Activated CD4-positive, alpha-beta T cell treated with anti-CD3 and anti-CD28 coated beads, Interleukin-2, amount 50 U/mL, for 24 hours (primary cell): ENCODE measurements at regions not wholly inside any gene's neighbourhood (a gene's known extent, or its start where the extent isn't known, plus 50 kb on each side); places are given as distances from the start of the nearest gene placed in this dataset.

ENCODE experiments used
- DNase-seq, 2 donors: peaks; one replicate each; pipeline ENCODE4 v3.0.0-alpha.2; 2020; ENCODE audit warnings: low read depth in 1 of 2, low spot score in 1 of 2

DNA sequence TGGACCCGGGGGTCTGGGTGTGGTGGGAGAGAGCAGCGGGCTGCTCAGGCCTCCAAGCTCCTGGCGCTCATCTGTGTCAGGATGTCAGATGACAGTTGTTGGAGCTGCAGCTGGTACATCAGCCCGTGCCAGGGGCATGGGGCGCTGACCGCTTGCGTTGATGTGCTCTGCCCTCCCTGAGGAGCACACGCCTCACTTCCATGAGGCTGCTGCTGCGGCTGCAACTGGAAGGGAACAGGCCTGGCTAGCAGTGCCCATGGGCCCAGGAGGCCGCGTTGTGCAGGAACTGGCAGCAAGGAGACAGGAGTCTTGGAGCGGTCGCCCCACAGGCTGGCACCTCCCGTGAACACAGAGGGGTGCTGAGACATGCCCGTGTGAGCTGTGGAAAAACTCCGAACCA lies 361.3 kb upstream of the MKI67 start:
- DNase-seq, result no peak

DNA sequence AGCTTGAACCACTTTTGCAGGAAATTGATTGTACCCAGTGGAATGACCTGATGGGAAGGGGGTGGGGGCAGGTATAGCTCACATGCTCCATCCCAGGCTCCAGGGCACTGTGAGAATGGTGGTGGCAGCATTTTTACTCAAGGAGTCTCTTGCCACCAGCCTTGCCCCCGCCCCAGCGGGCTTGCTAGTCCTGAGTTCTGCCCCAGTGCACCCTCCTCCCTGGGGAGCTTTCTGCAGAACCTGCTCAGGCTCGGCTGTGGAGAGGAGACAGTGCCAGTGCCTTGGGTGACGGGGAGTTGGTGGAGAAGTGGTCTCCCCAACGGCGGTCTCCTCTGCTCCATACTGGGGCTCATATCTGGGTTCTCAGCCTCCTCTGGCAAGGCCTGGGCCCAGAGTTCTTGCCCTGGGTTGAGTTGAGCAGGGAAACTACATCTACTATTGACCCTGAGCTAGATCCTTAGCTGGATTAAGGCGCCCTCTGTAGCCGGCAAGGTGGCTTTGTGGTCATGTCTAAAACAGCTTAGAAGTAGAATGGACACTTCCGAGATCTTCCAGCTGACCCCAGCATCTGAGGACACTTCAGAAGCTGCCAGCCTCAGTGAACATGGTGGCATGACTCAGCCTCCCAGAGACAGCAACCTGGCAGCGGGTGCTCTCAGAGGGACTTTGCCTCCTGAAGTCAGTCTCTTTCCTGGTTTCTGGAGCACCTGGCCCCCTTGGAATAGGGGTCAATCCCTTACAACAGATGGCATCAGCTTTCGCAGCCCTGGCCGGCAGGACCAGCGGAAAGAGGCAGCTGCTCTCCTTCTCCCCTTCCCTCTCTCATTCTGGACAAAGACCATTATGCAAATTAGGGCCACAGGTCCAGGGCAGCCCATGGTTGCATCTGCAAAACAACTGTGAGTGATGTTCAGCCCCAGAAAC lies 363.4 kb upstream of the MKI67 start:
- DNase-seq, result no peak

DNA sequence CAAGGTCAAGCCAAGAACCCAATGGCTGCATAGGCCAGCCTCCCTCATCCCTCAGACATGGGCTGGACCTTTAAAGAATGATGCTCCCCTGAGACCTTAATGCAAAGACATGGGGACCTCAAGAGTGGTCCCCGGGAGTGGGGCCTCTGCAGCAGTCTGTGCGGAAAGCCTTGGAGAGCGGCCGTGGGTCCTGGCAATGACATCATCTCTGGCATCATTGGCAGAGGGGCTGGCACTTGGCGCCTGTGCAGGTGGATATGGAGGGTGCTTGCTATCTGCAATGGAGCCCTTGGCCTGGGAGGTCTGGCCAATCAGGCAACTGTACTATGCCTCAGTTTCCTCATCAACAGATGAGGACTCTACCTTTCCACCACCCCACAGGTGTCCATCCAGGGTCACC lies 365.5 kb upstream of the MKI67 start:
- no peak for DNase-seq

DNA sequence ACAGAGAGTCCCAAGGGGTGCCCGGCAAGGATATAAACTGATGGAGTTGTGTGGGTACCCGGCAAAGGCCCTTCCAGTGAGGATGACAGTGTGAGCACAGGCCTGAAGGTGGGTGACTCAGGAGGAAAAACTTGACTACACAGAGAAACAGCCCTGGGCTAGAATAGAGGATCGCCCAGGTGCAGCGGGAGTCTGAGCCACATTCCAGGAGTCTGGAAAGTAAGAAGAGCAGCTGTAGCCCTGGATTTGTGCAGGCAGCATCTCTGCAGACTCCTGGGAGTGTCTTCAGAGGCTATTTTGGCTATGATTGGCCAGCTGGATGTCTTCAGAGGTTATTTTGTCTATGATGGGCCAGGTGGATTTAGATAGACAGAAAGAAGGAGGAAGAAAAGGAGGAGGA lies 367.6 kb upstream of the MKI67 start:
- no peak for DNase-seq

DNA sequence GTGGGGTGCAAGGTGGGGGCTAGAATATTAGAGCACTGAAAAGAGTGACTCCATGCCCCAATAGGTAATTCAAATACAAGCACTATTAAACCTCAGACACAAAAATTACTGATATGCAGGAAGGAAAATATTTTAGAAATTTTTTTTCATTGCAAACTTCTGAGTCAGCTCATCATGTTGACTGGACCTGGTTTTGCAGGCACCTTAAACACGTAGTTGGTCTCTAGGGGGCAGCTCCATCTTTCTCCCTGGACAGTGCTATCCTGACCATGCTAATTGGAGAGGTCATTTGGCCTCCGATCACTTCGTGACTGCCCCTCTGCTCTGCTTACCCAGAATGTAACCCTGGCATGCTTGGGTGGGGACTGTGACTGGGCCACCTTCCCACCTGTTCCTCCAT lies 368.4 kb upstream of the MKI67 start:
- no peak for DNase-seq

DNA sequence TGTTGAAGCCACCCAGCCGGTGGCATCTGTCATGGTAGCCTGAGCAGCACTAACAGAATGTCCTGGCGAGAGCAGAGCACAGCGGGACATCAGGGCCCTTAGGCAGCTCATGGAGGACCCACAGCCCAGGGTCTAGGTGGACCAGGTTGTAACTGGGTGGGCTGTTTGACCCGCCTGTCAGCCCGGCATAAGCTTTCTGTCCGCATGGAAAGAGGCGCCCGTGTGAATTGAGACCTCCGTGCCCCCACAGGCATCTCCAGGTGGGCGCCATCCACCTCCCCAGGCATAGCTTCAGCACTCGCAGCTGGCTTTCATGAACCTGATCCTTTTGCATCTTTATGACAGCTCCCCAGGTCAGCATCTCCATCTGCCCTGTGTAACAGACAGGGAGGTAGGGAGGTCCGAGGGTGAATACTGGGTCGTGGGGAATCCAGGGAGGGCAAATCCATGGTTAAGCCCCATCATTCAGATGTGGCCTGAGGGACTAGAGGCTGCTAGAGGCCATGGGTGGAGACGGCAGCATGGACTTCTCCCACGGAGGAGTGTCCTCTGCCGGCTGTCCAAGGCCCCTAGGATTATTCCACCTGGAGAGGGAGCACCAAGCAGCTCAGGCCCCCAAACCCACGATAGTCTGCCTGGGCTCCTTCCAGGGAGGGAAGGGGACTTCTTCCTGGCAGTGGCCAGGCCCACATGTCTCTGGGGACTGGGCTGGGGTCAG lies 371.6 kb upstream of the MKI67 start:
- no peak for DNase-seq

DNA sequence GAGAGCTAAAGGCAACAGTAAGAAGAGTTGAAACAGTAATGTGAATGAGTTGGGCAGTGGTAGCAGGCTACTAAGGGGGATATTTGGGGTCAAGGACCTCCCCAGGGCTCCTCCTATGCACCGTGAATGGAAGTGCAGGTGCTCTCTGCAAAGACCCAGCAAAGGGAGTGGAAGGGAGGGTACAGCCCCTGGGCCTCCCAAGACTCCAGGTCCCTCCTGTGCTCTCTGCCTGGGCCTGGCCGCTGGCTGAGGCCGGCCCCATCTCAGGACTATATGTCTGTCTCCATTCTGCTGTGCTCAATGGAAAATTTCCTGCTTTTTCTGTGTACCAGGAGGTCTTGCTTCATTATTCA lies 372.1 kb upstream of the MKI67 start:
- no peak for DNase-seq

DNA sequence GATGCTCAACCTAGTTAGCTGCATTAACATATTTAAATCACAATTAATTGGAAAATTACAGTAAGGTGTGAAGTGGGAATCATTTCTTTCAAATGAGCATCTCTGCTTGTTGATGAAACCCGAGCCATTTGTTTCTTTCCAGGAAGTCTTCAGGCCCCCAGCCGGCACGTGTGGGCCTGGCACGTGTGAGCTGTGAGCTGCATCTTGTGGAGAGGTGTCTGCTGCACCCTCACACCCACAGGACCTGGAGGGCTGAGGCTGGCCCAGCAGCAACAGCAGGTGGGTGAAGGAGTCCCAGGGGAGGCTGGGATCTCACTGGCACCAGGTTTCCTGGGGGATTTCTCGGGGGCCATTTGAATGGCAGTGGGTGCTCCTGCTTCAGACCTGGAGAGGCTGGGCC lies 372.5 kb upstream of the MKI67 start:
- DNase-seq, result no peak

DNA sequence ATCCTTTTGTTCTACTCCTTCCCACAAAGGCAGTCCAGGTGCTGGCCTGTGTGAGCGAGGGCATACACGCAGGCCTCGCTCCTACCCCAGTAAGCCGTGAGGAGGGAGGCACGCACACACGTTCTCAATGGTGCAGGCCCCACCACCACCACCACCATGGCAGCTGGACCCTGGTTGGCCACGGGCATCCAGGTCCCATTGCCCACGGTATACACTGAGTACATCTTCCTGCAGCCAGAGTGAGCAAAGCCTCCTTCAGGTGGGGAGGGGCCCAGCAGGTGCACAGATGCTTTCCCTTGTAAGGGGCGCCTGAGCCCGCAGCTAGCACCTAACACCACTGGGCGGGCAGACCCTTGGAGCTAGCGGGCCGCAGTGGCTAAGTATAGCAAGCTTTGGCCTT lies 373.3 kb upstream of the MKI67 start:
- no peak for DNase-seq

DNA sequence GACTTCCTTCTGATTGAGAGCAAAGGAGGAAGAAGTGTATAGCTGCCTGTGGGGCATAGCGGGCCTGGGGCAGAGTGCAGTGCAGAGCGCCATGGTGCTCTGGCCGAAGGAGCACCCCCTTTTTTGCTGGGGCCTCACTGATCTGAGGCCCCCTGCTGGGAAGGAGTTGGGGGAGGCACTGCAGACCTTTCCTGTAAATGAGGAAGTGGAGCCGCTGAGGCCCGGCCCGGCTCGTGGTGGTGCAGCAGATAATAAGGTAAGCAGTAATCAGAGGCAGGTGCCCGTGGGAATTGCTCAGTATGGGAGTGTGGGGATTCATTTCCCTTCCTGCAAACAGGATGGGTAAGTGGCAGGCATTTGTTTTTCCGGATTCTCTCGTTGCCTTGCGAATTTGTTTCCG lies 373.7 kb upstream of the MKI67 start:
- DNase-seq, result no peak

DNA sequence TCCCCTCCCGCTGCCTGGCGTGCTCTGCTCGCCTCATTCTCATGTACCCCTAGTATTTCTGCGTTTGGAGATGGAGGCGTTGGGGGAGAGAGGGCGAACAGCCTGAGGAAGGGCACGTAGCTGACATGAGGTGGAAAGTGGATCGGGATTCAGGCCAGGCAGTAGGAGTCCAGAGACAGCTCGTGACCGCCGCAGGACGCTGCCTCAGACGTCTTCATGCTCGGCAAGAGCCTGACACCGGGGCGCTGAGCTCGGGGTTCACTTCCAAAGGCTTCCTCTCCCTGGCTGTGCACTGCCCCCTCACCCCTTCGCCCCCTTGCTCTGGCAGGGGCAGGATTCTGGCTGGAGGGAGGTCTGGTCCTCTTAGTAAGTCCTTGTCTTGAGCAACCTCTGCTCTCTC lies 374.4 kb upstream of the MKI67 start:
- no peak for DNase-seq

DNA sequence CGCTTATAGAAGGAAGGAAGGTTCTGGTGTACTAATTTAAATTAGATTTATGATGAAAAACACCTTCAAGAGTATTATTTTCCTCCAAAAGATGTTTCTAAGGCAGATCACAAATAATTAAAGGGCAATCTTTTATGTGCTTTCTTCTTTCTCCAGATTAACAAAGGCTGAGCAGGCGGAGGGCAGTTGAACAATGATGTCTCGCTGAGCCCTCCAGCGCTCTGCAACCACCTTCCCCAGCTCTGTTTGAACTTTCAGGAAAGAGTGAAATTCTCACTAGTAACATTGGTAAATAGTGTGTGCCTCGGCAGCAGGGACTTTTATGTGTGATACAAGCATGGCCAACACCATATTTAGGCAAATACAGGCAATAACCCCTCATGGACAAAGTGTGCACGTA lies 379.1 kb upstream of the MKI67 start:
- no peak for DNase-seq

DNA sequence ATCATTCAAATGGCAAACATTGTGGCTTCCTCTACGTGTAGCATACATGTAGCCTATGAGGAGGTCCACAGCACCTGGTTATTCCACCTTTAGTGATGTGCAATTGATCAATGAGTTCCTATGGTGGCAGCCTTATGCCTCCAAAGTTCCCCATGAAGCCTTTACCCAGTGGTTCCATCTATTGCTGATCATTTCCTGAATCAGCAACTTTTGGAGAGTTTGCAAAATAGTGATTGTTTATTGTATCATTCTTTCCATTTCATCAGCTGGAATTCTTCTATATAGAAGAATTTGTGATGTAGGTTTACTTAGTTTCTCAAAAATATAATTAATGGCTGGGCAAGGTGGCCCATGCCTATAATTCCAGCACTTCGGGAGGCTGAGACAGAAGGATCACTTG lies 380.2 kb upstream of the MKI67 start:
- no peak for DNase-seq

DNA sequence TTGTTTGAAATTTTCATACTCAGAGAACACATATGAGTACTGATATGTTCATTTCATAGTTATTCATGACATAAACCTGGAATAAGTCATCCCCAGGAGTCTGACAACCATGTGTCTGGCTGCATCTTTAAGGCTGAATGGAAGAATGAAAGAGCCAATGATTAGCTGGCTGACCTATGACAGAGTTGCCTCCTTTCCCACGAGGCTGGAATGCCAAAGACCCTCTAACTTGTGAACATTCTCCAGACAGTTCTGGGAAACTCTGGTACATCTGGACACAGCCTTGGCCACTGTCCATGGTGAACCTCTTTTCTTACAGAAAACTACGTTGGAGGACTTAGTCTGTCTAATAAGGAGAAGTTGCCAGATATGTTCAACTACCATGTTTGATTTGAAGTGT lies 380.8 kb upstream of the MKI67 start:
- no peak for DNase-seq

DNA sequence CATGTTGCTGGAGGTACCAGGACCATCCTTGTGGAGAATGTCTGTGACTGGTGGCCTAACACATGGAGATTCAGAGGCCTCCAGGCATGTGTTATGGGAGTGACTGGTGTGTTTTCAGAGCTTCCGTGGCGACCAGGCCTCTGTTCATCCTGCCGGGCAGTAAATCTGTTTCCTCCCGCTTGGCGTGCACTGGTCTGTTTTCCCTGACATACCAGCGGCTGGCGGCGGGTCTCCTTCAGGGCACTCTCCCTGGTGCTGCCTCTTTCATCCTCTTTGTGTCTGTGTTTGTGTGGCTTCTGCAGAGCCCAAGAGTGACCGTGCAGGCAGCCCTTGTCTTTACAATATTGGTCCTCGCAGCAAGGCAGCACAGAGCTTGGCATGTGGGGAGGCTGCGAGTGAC lies 385.1 kb upstream of the MKI67 start:
- no peak for DNase-seq

DNA sequence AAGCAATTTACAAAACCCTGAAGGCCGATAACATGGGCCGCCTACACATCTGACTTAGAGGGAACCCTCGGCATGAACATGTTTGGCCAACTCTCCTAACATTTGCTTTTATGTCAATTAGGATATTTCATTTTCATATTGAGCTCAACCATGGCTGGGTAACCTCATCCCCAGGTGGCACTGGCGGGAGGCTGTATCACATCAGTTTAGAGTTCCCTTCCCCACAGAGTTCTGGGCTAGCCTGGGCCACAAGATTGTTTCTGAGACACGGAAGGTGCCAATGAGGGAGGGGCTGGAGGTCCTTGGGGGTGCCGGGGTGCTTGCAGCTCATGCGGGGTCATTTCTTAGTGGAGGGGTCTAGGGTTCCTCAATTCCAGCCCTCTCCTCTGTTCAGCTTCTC lies 386.5 kb upstream of the MKI67 start:
- no peak for DNase-seq

DNA sequence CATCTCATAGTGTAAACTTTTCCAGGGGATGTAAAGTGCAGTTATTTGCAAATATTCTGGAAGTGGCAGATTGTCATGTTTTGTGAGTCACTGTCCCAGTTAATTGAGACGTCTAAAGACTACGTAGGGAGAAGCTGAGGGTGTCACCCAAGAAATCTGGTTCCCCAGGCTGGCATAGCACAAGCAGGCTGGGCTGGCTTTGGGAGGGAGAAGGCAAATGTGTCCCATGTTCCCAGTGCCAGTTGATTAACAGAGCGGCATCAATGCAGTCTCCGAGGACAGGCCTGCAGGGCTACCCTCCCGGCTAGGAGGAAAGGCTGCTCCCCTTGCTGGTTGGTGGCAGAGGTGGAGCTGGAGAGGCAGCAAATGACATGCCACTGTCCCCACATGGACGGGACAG lies 388.3 kb upstream of the MKI67 start:
- no peak for DNase-seq

DNA sequence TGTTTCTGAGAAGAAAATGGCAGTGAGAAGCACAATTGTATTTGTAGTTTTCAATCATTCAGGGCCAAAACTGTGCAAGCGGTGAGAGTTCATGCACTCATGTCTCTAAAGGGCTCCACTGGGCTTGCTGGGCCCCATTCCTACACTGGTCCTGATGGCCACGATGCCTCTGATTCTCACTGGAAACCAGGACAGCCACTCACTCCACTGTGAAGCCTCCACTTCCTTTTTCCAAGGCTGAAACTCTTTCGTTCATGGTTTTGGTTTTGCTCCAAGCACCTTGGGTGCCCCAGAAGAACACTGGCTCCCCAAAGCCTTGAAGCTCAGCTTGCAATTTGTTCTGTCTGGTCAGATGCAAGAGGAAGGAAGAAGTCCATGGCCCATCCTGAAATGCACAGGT lies 390.0 kb upstream of the MKI67 start:
- DNase-seq, result no peak

DNA sequence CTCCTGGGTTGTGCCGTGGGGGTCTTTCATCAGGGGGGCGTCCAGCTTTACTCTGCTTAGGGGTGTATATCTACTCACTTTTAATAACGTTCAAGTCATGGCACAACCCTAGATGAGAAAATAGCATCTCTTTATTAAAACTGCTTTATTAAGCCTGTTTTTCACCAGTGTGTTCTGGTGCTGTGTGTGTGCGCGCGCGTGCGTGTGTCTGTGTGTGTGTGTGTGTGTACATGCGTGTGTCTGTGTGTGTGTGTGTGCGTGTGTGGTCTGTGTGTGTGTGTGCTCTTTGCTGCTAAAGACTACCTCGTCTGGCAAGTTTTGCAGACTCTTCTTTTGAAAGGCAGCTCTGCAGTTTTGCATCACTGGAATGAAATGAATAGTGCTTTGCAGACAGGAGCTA lies 390.9 kb upstream of the MKI67 start:
- no peak for DNase-seq

DNA sequence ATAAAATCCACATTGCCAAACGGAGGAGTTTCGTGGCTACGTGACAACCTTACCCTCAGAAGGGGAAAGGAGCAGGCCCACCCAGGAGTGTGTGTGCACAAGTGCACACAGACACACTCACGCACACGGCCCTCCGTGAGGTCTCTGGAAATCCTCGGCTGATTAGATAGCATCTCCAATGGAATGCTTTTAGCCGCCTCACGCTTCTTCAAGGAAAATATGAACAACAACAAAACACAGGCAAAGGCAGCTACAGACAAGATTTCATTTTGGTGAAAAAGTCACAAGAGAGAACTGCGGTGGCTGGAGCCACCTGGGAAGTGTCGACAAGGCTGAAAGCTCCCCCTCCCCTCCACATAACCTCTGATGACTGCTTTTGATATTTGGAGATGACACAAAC lies 391.8 kb upstream of the MKI67 start:
- no peak for DNase-seq

DNA sequence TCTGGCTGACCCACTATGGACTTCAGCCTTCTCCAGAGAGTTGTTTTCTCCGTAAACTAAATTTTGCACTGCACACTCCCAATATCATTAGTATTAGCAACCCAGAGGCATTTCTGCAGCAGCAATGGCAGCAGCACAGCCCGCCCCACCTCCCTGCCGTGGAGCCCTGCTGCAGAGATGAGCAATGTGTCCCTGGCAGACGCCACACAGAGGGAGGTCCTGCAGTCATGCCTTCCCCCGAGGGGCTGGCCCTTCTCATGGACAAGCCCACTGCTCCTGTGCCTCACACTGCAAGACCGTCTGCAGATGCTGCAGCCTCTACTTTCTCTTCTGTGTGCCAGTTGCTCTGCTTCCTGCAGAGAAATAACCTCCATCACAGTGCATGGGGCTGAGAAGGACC lies 393.4 kb upstream of the MKI67 start:
- DNase-seq, result no peak

DNA sequence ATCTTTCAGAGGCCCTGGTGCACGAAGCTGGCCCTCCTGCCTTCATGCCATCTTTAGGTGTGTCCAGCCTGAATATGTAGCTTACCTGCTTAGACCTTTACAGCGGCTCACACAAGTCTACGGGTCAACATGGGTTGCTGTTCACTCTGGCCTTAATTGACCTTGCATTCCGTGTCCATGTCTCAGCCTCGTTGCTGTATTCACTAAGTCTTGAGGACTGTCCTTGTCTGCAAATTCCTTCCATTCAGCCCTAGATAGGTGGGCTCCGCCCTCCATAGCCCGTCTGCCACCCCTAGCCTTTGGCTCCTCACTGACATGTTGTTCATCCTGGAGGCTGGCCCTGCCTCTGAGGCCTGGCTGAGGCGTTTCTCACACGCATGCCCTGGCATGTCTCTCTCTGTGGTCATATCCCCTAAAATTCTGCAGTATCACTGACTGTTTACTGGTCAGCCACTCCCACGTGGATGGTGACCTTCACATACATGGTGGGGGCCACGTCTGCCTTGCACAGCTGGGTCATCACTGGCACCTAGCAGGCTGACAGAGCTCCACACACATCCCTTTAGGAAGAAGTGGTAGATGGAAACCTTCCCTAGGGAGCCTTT lies 394.1 kb upstream of the MKI67 start:
- DNase-seq, result no peak
